Upper lobe of left lung (tissue), 4 donors: ENCODE measurements at regions not wholly inside any gene's neighbourhood (a gene's known extent, or its start where the extent isn't known, plus 50 kb on each side); places are given as distances from the start of the nearest gene placed in this dataset.

Experiments used
- POLR2A ChIP-seq, 4 donors: fragments of 450-650 bp; IDR thresholded peaks; one replicate each; pipeline ENCODE4 v1.5.1; 2016 to 2017; ENCODE audit warnings: antibody characterized with exemption in 4 of 4, mild to moderate bottlenecking in 2 of 4
- POLR2AphosphoS5 ChIP-seq, 2 donors: sonication (generic); formaldehyde crosslinking; IDR thresholded peaks; one replicate each; pipeline ENCODE4 v1.5.1; 2017; ENCODE audit warnings: antibody characterized with exemption in 2 of 2
- TF ChIP-seq, protein P1 (sequence below), 6 experiments: fragments of 450-650 bp in 4 of 6; fragments of 200-600 bp in 2 of 6; sonication (generic) in 2 of 6; IDR thresholded peaks; one replicate each; pipeline ENCODE4 v1.5.1; 2016 to 2019; ENCODE audit warnings: antibody characterized with exemption in 6 of 6

GRCh38 chr13:48862572-48862971 is 113.1 kb upstream of the FNDC3A start:
- TF ChIP-seq POLR2A (IDR thresholded peaks at IDR 0.05) (no peak), POLR2AphosphoS5 (IDR thresholded peaks at IDR 0.05) (peak in 1 of 2 donors; percentile 26)
- TF ChIP-seq, protein P1, sequence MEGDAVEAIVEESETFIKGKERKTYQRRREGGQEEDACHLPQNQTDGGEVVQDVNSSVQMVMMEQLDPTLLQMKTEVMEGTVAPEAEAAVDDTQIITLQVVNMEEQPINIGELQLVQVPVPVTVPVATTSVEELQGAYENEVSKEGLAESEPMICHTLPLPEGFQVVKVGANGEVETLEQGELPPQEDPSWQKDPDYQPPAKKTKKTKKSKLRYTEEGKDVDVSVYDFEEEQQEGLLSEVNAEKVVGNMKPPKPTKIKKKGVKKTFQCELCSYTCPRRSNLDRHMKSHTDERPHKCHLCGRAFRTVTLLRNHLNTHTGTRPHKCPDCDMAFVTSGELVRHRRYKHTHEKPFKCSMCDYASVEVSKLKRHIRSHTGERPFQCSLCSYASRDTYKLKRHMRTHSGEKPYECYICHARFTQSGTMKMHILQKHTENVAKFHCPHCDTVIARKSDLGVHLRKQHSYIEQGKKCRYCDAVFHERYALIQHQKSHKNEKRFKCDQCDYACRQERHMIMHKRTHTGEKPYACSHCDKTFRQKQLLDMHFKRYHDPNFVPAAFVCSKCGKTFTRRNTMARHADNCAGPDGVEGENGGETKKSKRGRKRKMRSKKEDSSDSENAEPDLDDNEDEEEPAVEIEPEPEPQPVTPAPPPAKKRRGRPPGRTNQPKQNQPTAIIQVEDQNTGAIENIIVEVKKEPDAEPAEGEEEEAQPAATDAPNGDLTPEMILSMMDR (IDR thresholded peaks at IDR 0.05): no peak
